K562 (cell line): ENCODE measurements at regions not wholly inside any gene's neighbourhood (a gene's known extent, or its start where the extent isn't known, plus 50 kb on each side); places are given as distances from the start of the nearest gene placed in this dataset.

Experiments used
- BMI1 ChIP-seq: fragments of 150-350 bp; IDR thresholded peaks from 2 replicates; pipeline ENCODE4 v1.6.1; 2014; ENCODE audit warnings: low read length
- CTBP1 ChIP-seq: fragments of 450-650 bp; IDR thresholded peaks from 2 replicates; pipeline ENCODE4 v1.6.1; 2016; ENCODE audit warnings: borderline replicate concordance
- GATAD2A ChIP-seq: fragments of 450-650 bp; IDR thresholded peaks from 2 replicates; pipeline ENCODE4 v1.6.1; 2017
- GTF2B ChIP-seq: IDR thresholded peaks from 2 replicates; pipeline ENCODE4 v1.6.1; 2011; ENCODE audit not compliant: insufficient read length; ENCODE audit errors: extremely low read depth
- MCM5 ChIP-seq: fragments of 450-650 bp; IDR thresholded peaks from 2 replicates; pipeline ENCODE4 v1.6.1; 2016; ENCODE audit warnings: low read depth
- MIER1 ChIP-seq: fragments of 450-650 bp; IDR thresholded peaks from 2 replicates; pipeline ENCODE4 v1.6.1; 2016; ENCODE audit warnings: antibody characterized with exemption, mild to moderate bottlenecking, low read depth
- RBM14 ChIP-seq: fragments of 200-400 bp; formaldehyde crosslinking; IDR thresholded peaks from 2 replicates; pipeline ENCODE4 v1.6.1; 2018; ENCODE audit warnings: low read depth, mild to moderate bottlenecking, low read length, moderate library complexity, borderline replicate concordance; ENCODE audit not compliant: insufficient read depth
- TFE3 ChIP-seq: fragments of 450-650 bp; formaldehyde crosslinking; IDR thresholded peaks from 2 replicates; pipeline ENCODE4 v1.4.0; 2020; ENCODE audit warnings: mild to moderate bottlenecking, mixed read lengths
- ZNF431 ChIP-seq: sonication (generic); formaldehyde crosslinking; IDR thresholded peaks from 2 replicates; pipeline ENCODE4 v1.8.0; 2022; ENCODE audit warnings: mild to moderate bottlenecking, missing genetic modification reagents
- TF ChIP-seq, protein P1 (sequence below): fragments of 250-450 bp; sonication (Bioruptor Pico); IDR thresholded peaks from 2 replicates; pipeline ENCODE4 v1.5.0; 2022; ENCODE audit warnings: mild to moderate bottlenecking
- TF ChIP-seq, protein P2 (sequence below): sonication (generic); formaldehyde crosslinking; IDR thresholded peaks from 2 replicates; pipeline ENCODE4 v1.4.0; 2020; ENCODE audit warnings: mild to moderate bottlenecking, missing genetic modification reagents

- TF ChIP-seq TFE3 (CRISPR knock-in tag) (no peak), CTBP1 (no peak), MIER1 (no peak), MCM5 (no peak), BMI1 (no peak), ZNF431 (CRISPR knock-in tag) (no peak), RBM14 (no peak), GTF2B (no peak), GATAD2A (no peak)
- TF ChIP-seq, protein P1, sequence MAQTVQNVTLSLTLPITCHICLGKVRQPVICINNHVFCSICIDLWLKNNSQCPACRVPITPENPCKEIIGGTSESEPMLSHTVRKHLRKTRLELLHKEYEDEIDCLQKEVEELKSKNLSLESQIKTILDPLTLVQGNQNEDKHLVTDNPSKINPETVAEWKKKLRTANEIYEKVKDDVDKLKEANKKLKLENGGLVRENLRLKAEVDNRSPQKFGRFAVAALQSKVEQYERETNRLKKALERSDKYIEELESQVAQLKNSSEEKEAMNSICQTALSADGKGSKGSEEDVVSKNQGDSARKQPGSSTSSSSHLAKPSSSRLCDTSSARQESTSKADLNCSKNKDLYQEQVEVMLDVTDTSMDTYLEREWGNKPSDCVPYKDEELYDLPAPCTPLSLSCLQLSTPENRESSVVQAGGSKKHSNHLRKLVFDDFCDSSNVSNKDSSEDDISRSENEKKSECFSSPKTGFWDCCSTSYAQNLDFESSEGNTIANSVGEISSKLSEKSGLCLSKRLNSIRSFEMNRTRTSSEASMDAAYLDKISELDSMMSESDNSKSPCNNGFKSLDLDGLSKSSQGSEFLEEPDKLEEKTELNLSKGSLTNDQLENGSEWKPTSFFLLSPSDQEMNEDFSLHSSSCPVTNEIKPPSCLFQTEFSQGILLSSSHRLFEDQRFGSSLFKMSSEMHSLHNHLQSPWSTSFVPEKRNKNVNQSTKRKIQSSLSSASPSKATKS (CRISPR knock-in tag) = no peak
- TF ChIP-seq, protein P2, sequence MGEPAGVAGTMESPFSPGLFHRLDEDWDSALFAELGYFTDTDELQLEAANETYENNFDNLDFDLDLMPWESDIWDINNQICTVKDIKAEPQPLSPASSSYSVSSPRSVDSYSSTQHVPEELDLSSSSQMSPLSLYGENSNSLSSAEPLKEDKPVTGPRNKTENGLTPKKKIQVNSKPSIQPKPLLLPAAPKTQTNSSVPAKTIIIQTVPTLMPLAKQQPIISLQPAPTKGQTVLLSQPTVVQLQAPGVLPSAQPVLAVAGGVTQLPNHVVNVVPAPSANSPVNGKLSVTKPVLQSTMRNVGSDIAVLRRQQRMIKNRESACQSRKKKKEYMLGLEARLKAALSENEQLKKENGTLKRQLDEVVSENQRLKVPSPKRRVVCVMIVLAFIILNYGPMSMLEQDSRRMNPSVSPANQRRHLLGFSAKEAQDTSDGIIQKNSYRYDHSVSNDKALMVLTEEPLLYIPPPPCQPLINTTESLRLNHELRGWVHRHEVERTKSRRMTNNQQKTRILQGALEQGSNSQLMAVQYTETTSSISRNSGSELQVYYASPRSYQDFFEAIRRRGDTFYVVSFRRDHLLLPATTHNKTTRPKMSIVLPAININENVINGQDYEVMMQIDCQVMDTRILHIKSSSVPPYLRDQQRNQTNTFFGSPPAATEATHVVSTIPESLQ (CRISPR knock-in tag) = no peak
Observed at GRCh38 chr1:88036345-88037014, 647.6 kb upstream of the PKN2 start (continued).
